Neural cell (in vitro differentiated cells): ENCODE measurements at regions not wholly inside any gene's neighbourhood (a gene's known extent, or its start where the extent isn't known, plus 50 kb on each side); places are given as distances from the start of the nearest gene placed in this dataset.

Experiments
- CTCF ChIP-seq: fragments of 450-650 bp; IDR thresholded peaks from 2 replicates; pipeline ENCODE4 v1.5.1; 2014; ENCODE audit warnings: antibody characterized with exemption, mild to moderate bottlenecking, moderate library complexity; ENCODE audit not compliant: poor library complexity, severe bottlenecking
- EZH2 ChIP-seq: fragments of 200-600, 300-800 bp; shearing (Covaris generic), sonication (generic); IDR thresholded peaks from 2 replicates; pipeline ENCODE4 v1.6.1; 2014; ENCODE audit warnings: antibody characterized with exemption, low read length, borderline replicate concordance, mild to moderate bottlenecking; ENCODE audit not compliant: insufficient read depth, poor library complexity, severe bottlenecking

- no peak for TF ChIP-seq EZH2
- no peak for TF ChIP-seq CTCF
Observed at GRCh38 chr11:134830312-134830711, 418.3 kb upstream of the B3GAT1 start.
